HepG2 (cell line): ENCODE measurements at regions not wholly inside any gene's neighbourhood (a gene's known extent, or its start where the extent isn't known, plus 50 kb on each side); places are given as distances from the start of the nearest gene placed in this dataset.

ENCODE experiments used
- ATAC-seq: fragments of 200-7000 bp; cut with Tn5 transposase; 3 replicates; pipeline ENCODE4 v1.9.1; 2020; ENCODE audit warnings: mild to moderate bottlenecking, moderate library complexity
- BruUV-seq: library from RNA; stranded (reverse); fragments of 400-500 nt; replicated peaks from 2 replicates; lab custom pipeline; 2021; lab: Mats Ljungman, UMichigan
- CTCF ChIA-PET: fragments of 300-600 bp; formaldehyde crosslinking; extraction: SDS; loops from one replicate; lab custom pipeline; 2021; ENCODE audit warnings: low total read pairs, inconsistent platforms, low intra/inter-chr PET ratio; lab: Yijun Ruan, JAX
- POLR2A ChIA-PET: fragments of 350-600 bp; sonication (Branson Sonifier 250); formaldehyde crosslinking; loops from one replicate; lab custom pipeline; 2020; ENCODE audit warnings: antibody characterized with exemption, inconsistent platforms; lab: Yijun Ruan, JAX
- DNase-seq: peaks from one replicate; pipeline ENCODE4 v3.0.0-alpha.2; 2015; ENCODE audit warnings: low spot score
- FAIRE-seq: peaks from 3 replicates; lab custom pipeline; 2011; peaks lifted over from hg19 to GRCh38; lab: Jason Lieb, UNC
- H2AFZ ChIP-seq: one replicate; pipeline ENCODE4 v1.6.1; 2011; ENCODE audit warnings: low read length, inconsistent platforms
- H3K27ac ChIP-seq: fragments of 300-600 bp; 3 replicates; pipeline ENCODE4 v1.8.0; 2011; ENCODE audit warnings: mixed run types, mild to moderate bottlenecking, mixed read lengths, low read length, inconsistent platforms; ENCODE audit not compliant: insufficient read depth; ENCODE audit errors: extremely low read length
- H3K27me3 ChIP-seq, 2 experiments: fragments of 200-600 bp in 1 of 2; 2 replicates in 1 of 2; 3 replicates in 1 of 2; pipeline versions ENCODE4 v1.6.0 to v1.8.0; 2011; ENCODE audit warnings: low read length in 2 of 2, mild to moderate bottlenecking in 2 of 2, moderate library complexity in 2 of 2, inconsistent platforms in 1 of 2; ENCODE audit not compliant: insufficient read depth in 2 of 2, control insufficient read depth in 1 of 2
- H3K36me3 ChIP-seq, 2 experiments: fragments of 200-600 bp in 1 of 2; replicated peaks in 1 of 2; 2 replicates in 1 of 2; 3 replicates in 1 of 2; pipeline versions ENCODE4 v1.5.1 to v1.8.0; 2011; ENCODE audit warnings: low read length in 2 of 2, inconsistent platforms in 1 of 2; ENCODE audit not compliant: insufficient read depth in 2 of 2, control insufficient read depth in 1 of 2
- H3K4me1 ChIP-seq: 2 replicates; pipeline ENCODE4 v1.5.1; 2012; ENCODE audit warnings: low read length, inconsistent platforms; ENCODE audit not compliant: insufficient read depth
- H3K4me2 ChIP-seq: 2 replicates; pipeline ENCODE4 v1.6.0; 2011; ENCODE audit warnings: low read depth, low read length, inconsistent platforms
- H3K4me3 ChIP-seq, 3 experiments: fragments of 200-600 bp in 1 of 3; sonication (generic), shearing (Covaris generic) in 1 of 3; replicated peaks in 1 of 3; 2 replicates each; pipeline ENCODE4 v1.5.1; 2011 to 2016; ENCODE audit warnings: low read length in 3 of 3, inconsistent platforms in 2 of 3, low read depth in 2 of 3, mild to moderate bottlenecking in 2 of 3, control low read depth in 1 of 3, mixed read lengths in 1 of 3; ENCODE audit not compliant: insufficient read depth in 1 of 3
- H3K79me2 ChIP-seq: one replicate; pipeline ENCODE4 v1.6.1; 2011; ENCODE audit warnings: low read length, inconsistent platforms; ENCODE audit not compliant: insufficient read depth
- H3K9ac ChIP-seq: 2 replicates; pipeline ENCODE4 v1.6.0; 2011; ENCODE audit warnings: mild to moderate bottlenecking, low read depth, low read length, inconsistent platforms; ENCODE audit not compliant: insufficient read depth
- H3K9me3 ChIP-seq: 2 replicates; pipeline ENCODE4 v1.5.1; 2012; ENCODE audit warnings: mild to moderate bottlenecking, low read length
- H4K20me1 ChIP-seq: 2 replicates; pipeline ENCODE4 v1.6.0; 2011; ENCODE audit warnings: inconsistent platforms, mild to moderate bottlenecking, low read length, moderate library complexity; ENCODE audit not compliant: insufficient read depth
- E2F5 ChIP-seq: sonication (generic); formaldehyde crosslinking; conservative IDR thresholded peaks from 2 replicates; pipeline ENCODE4 v1.4.0; 2020; ENCODE audit warnings: missing genetic modification reagents
- ELF4 ChIP-seq: sonication (generic); formaldehyde crosslinking; IDR thresholded peaks from 2 replicates; pipeline ENCODE4 v1.5.0; 2020; ENCODE audit warnings: missing genetic modification reagents, mild to moderate bottlenecking, moderate library complexity, borderline replicate concordance
- HOXD1 ChIP-seq: sonication (generic); formaldehyde crosslinking; IDR thresholded peaks from 2 replicates; pipeline ENCODE4 v1.5.0; 2020; ENCODE audit warnings: missing genetic modification reagents
- LCORL ChIP-seq, 2 experiments: fragments of 450-650 bp in 1 of 2; sonication (generic) in 1 of 2; formaldehyde crosslinking in 1 of 2; IDR thresholded peaks; 2 replicates each; pipeline versions ENCODE4 v1.5.0 to v1.6.1; 2017 to 2020; ENCODE audit warnings: antibody characterized with exemption in 1 of 2, missing genetic modification reagents in 1 of 2
- NR0B2 ChIP-seq: sonication (generic); formaldehyde crosslinking; IDR thresholded peaks from 2 replicates; pipeline ENCODE4 v1.4.0; 2020; ENCODE audit warnings: mild to moderate bottlenecking, missing genetic modification reagents
- RFXANK ChIP-seq: IDR thresholded peaks from 2 replicates; pipeline ENCODE4 v1.6.1; 2016
- SIN3B ChIP-seq: fragments of 150-350 bp; IDR thresholded peaks from 2 replicates; pipeline ENCODE4 v1.6.1; 2014; ENCODE audit warnings: low read length
- SMC3 ChIP-seq: IDR thresholded peaks from 2 replicates; pipeline ENCODE4 v1.6.1; 2011; ENCODE audit warnings: low read length, improper control_type of control experiment
- STAT6 ChIP-seq: sonication (generic); formaldehyde crosslinking; IDR thresholded peaks from 2 replicates; pipeline ENCODE4 v1.4.0; 2020; ENCODE audit warnings: missing genetic modification reagents, mild to moderate bottlenecking, borderline replicate concordance
- TCF7L2 ChIP-seq: IDR thresholded peaks from 2 replicates; pipeline ENCODE4 v1.6.1; 2011; ENCODE audit warnings: mild to moderate bottlenecking, low read depth, low read length, moderate library complexity
- ZBTB1 ChIP-seq: sonication (generic); formaldehyde crosslinking; IDR thresholded peaks from 2 replicates; pipeline ENCODE4 v1.4.0; 2020; ENCODE audit warnings: missing genetic modification reagents, borderline replicate concordance
- ZBTB38 ChIP-seq: sonication (generic); formaldehyde crosslinking; IDR thresholded peaks from 2 replicates; pipeline ENCODE4 v1.5.1; 2020; ENCODE audit warnings: mild to moderate bottlenecking, missing genetic modification reagents
- ZBTB7A ChIP-seq: sonication (generic); formaldehyde crosslinking; IDR thresholded peaks from 2 replicates; pipeline ENCODE4 v1.8.0; 2022; ENCODE audit warnings: mild to moderate bottlenecking, missing genetic modification reagents
- ZFP90 ChIP-seq: sonication (generic); formaldehyde crosslinking; IDR thresholded peaks from 2 replicates; pipeline ENCODE4 v1.8.0; 2022; ENCODE audit warnings: missing genetic modification reagents, mild to moderate bottlenecking, inconsistent platforms, borderline replicate concordance
- ZNF468 ChIP-seq: sonication (generic); formaldehyde crosslinking; IDR thresholded peaks from 2 replicates; pipeline ENCODE4 v1.8.0; 2022; ENCODE audit warnings: mild to moderate bottlenecking, moderate library complexity, missing genetic modification reagents
- ZNF776 ChIP-seq: sonication (generic); formaldehyde crosslinking; IDR thresholded peaks from 2 replicates; pipeline ENCODE4 v1.4.0; 2020; ENCODE audit warnings: mild to moderate bottlenecking, missing genetic modification reagents
- ZNF839 ChIP-seq: sonication (generic); formaldehyde crosslinking; IDR thresholded peaks from 2 replicates; pipeline ENCODE4 v1.4.0; 2020; ENCODE audit warnings: missing genetic modification reagents, mild to moderate bottlenecking, borderline replicate concordance
- ZSCAN5A ChIP-seq: sonication (generic); formaldehyde crosslinking; IDR thresholded peaks from 2 replicates; pipeline ENCODE4 v1.8.0; 2022; ENCODE audit warnings: mild to moderate bottlenecking, missing genetic modification reagents, borderline replicate concordance
- WGBS: methylation state at CpG from one replicate; pipeline ENCODE4 v1.1.6; 2017; ENCODE audit warnings: low lambda C conversion rate; 5-methylcytosine and 5-hydroxymethylcytosine counted together
- in situ Hi-C: cut with HindIII; loops from 2 replicates; pipeline ENCODE4 v1.10.0; 2017; ENCODE audit warnings: low pct_unique_long_range_greater_than_20kb; ENCODE audit not compliant: extremely low pct_ligation_motif_present
- intact Hi-C: fragments of 100-400 bp; cut with micrococcal nuclease; formaldehyde crosslinking; loops from one replicate; pipeline ENCODE4 v1.10.0; 2022; ENCODE audit not compliant: unreplicated experiment

GRCh38 chr19:30153326-30154210 is 211.5 kb downstream of the URI1 start:
- Histone ChIP-seq H3K27me3 (peaks cover 0 to 31% of the 10 kb centered on the region in 2 experiments; a peak in 1 of 5 replicates), H3K4me2 (no peak overlapping the region), H4K20me1 (no peaks in the 10 kb centered on the region), H3K27ac (no peak overlapping the region), H3K79me2 (no peaks in the 10 kb centered on the region), H3K9ac (no peak overlapping the region), H3K9me3 (no peaks in the 10 kb centered on the region), H3K4me1 (no peaks in the 10 kb centered on the region), H3K36me3 (no peaks in the 10 kb centered on the region), H2AFZ (no peak overlapping the region), H3K4me3 (no peak overlapping the region)
- POLR2A ChIA-PET = no interaction called here
- ATAC-seq = no peak
- DNase-seq = no peak
- TF ChIP-seq ELF4 (CRISPR knock-in tag) = no peak
- no peak for TF ChIP-seq ZNF468 (CRISPR knock-in tag)
- no peak for TF ChIP-seq ZSCAN5A (CRISPR knock-in tag)
- no peak for TF ChIP-seq ZBTB1 (CRISPR knock-in tag)
- no peak for TF ChIP-seq SIN3B
- no peak for TF ChIP-seq ZFP90 (CRISPR knock-in tag)
- no peak for TF ChIP-seq ZBTB38 (CRISPR knock-in tag)
- no peak for TF ChIP-seq ZNF776 (CRISPR knock-in tag)
- no peak for TF ChIP-seq TCF7L2
- TF ChIP-seq ZBTB7A = no peak
- no peak for TF ChIP-seq STAT6 (CRISPR knock-in tag)
- no peak for TF ChIP-seq ZNF839
- no peak for TF ChIP-seq LCORL (IDR thresholded peaks at IDR 0.05)
- TF ChIP-seq LCORL (CRISPR knock-in tag; IDR thresholded peaks at IDR 0.05) = no peak
- no peak for TF ChIP-seq HOXD1
- TF ChIP-seq NR0B2 (CRISPR knock-in tag) = no peak
- no peak for TF ChIP-seq E2F5 (CRISPR knock-in tag)
- no peak for TF ChIP-seq SMC3
- TF ChIP-seq RFXANK (CRISPR knock-in tag) = no peak
- CTCF ChIA-PET = no interaction called here
- no TSS peak for BruUV-seq
- intact Hi-C loops = no loop called here
- FAIRE-seq = no peak
- in situ Hi-C loops = no loop called here
- WGBS = 5% methylated on average over 18 of the region's 18 CpGs
